ENCODE measurements at regions not wholly inside any gene's neighbourhood (a gene's known extent, or its start where the extent isn't known, plus 50 kb on each side); places are given as distances from the start of the nearest gene placed in this dataset.

DNA sequence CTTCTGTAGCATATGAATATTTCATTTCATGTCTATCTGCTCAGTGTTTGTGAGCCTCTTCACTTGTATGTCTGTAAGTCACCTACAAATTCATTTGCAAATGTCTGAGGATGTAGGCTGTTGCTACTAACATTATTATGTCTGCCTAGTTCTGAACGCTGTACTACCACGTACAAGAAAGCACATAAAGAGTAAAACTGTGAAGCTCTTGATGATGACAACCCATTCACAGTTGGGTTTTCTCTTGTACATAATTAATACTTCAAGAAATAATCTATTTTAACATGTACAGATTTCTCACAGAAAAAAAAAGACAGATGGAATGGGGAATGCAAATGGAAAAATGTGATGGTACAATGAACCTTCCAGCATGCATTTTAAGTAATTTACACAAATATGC, 64.3 kb upstream of the CPNE8 start:
- Histone ChIP-seq H3K4me1 (ENCODE audit: control insufficient read depth in 1 of 2, insufficient read depth in 2 of 2, low read length in 2 of 2) (no peaks in the 10 kb centered on the region), H3K9me3 (ENCODE audit: control insufficient read depth in 1 of 2, insufficient read depth in 1 of 2, low read depth in 1 of 2, low read length in 2 of 2) (no peaks in the 10 kb centered on the region), H3K27me3 (ENCODE audit: insufficient read depth, low read length) (no peaks in the 10 kb centered on the region), H3K27ac (ENCODE audit: low read depth, low read length) (no peak overlapping the region), H4K20me1 (ENCODE audit: insufficient read depth) (no peaks in the 10 kb centered on the region), H3K9me2 (ENCODE audit: insufficient read depth) (no peaks in the 10 kb centered on the region), H3K4me3 (replicated peaks in 1 of 2; ENCODE audit: low read depth in 1 of 2, low read length in 2 of 2) (no peak overlapping the region), H3K79me2 (ENCODE audit: insufficient read depth, low read length) (no peaks in the 10 kb centered on the region), H3K36me3 (ENCODE audit: control insufficient read depth in 1 of 2, insufficient read depth in 2 of 2, low read length in 2 of 2) (no peaks in the 10 kb centered on the region), H3K4me2 (ENCODE audit: low read length) (no peak overlapping the region), H2AFZ (ENCODE audit: low read depth, low read length, poor library complexity, severe bottlenecking) (no peak overlapping the region), H3K9ac (ENCODE audit: low read length) (no peak overlapping the region)
- intact Hi-C loops (cut with micrococcal nuclease) = loop anchor here (10.0 kb wide), 1 partner anchor 55 kb away; no protein-coding TSS in a partner anchor
- ChIA-PET RAD21 (ENCODE audit: low non-redundant PET in 1 of 2, low total read pairs in 2 of 2, uncharacterized antibody in 2 of 2, unreplicated experiment in 2 of 2) (no interaction called here), POLR2A (no interaction called here), CTCF (no interaction called here)
- DNase-seq (ENCODE audit: low read depth, low spot score) (no peak), ATAC-seq (no peak)
- TF ChIP-seq JUND (IDR thresholded peaks at IDR 0.05) (no peak), CBX3 (IDR thresholded peaks at IDR 0.05; ENCODE audit: low read depth) (no peak), ZNF274 (IDR thresholded peaks at IDR 0.05; ENCODE audit: low read depth, low read length) (no peak)
- TF ChIP-seq, protein P1, sequence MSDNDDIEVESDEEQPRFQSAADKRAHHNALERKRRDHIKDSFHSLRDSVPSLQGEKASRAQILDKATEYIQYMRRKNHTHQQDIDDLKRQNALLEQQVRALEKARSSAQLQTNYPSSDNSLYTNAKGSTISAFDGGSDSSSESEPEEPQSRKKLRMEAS (IDR thresholded peaks at IDR 0.05) = no peak
- TF ChIP-seq, protein P2, sequence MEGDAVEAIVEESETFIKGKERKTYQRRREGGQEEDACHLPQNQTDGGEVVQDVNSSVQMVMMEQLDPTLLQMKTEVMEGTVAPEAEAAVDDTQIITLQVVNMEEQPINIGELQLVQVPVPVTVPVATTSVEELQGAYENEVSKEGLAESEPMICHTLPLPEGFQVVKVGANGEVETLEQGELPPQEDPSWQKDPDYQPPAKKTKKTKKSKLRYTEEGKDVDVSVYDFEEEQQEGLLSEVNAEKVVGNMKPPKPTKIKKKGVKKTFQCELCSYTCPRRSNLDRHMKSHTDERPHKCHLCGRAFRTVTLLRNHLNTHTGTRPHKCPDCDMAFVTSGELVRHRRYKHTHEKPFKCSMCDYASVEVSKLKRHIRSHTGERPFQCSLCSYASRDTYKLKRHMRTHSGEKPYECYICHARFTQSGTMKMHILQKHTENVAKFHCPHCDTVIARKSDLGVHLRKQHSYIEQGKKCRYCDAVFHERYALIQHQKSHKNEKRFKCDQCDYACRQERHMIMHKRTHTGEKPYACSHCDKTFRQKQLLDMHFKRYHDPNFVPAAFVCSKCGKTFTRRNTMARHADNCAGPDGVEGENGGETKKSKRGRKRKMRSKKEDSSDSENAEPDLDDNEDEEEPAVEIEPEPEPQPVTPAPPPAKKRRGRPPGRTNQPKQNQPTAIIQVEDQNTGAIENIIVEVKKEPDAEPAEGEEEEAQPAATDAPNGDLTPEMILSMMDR (IDR thresholded peaks at IDR 0.05 in 2 of 3, conservative IDR thresholded peaks at IDR 0.05 in 1 of 3; ENCODE audit: borderline replicate concordance in 1 of 3, insufficient read depth in 1 of 3, low read depth in 2 of 3, low read length in 2 of 3) = no peak
- no TSS peak for BruUV-seq (replicated peaks)

DNA sequence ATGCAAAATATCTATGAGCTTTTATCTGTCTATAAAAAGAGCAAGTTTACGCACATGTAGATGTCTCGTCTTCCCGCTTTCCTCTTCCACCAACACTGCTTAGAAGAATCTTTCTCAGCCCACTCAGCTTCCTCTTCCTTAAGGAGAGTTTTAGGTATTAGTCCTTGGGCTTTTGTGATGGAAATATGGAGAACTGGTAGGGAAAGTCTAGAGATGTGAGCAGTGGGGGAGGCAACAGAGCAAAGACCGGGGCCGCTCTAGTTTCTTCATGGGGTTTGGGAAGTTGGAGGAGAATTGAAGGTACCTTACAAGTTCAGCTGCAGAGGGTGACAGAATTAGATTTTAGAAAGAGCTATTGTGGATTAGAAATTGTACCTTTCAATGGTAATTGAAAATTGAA, 56.3 kb upstream of the CPNE8 start:
- no peaks in the 10 kb centered on the region for H3K79me2 ChIP-seq (ENCODE audit: insufficient read depth, low read length)
- BruUV-seq (replicated peaks) = no TSS peak
- no peak overlapping the region for H3K9ac ChIP-seq (ENCODE audit: low read length)
- intact Hi-C loops (cut with micrococcal nuclease) = no loop called here
- no peak for DNase-seq (ENCODE audit: low read depth, low spot score)
- H3K27ac ChIP-seq (ENCODE audit: low read depth, low read length) = no peak overlapping the region
- H3K4me1 ChIP-seq (ENCODE audit: control insufficient read depth in 1 of 2, insufficient read depth in 2 of 2, low read length in 2 of 2) = no peaks in the 10 kb centered on the region
- H3K9me3 ChIP-seq (ENCODE audit: control insufficient read depth in 1 of 2, insufficient read depth in 1 of 2, low read depth in 1 of 2, low read length in 2 of 2) = no peaks in the 10 kb centered on the region
- no peak overlapping the region for H3K4me3 ChIP-seq (replicated peaks in 1 of 2; ENCODE audit: low read depth in 1 of 2, low read length in 2 of 2)
- POLR2A ChIA-PET = no interaction called here
- no peaks in the 10 kb centered on the region for H3K27me3 ChIP-seq (ENCODE audit: insufficient read depth, low read length)
- no peak for ATAC-seq
- no peaks in the 10 kb centered on the region for H4K20me1 ChIP-seq (ENCODE audit: insufficient read depth)
- no peaks in the 10 kb centered on the region for H3K9me2 ChIP-seq (ENCODE audit: insufficient read depth)
- TF ChIP-seq POLR2AphosphoS5 (IDR thresholded peaks at IDR 0.05; ENCODE audit: low read depth, low read length) (no peak), RAD21 (IDR thresholded peaks at IDR 0.05; ENCODE audit: low read depth) (no peak), SRF (IDR thresholded peaks at IDR 0.05; ENCODE audit: low read depth) (no peak)
- TF ChIP-seq, protein P3, sequence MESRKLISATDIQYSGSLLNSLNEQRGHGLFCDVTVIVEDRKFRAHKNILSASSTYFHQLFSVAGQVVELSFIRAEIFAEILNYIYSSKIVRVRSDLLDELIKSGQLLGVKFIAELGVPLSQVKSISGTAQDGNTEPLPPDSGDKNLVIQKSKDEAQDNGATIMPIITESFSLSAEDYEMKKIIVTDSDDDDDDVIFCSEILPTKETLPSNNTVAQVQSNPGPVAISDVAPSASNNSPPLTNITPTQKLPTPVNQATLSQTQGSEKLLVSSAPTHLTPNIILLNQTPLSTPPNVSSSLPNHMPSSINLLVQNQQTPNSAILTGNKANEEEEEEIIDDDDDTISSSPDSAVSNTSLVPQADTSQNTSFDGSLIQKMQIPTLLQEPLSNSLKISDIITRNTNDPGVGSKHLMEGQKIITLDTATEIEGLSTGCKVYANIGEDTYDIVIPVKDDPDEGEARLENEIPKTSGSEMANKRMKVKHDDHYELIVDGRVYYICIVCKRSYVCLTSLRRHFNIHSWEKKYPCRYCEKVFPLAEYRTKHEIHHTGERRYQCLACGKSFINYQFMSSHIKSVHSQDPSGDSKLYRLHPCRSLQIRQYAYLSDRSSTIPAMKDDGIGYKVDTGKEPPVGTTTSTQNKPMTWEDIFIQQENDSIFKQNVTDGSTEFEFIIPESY (IDR thresholded peaks at IDR 0.05; ENCODE audit: extremely low read depth, insufficient replicate concordance, low read length) = no peak
- TF ChIP-seq, protein P4, sequence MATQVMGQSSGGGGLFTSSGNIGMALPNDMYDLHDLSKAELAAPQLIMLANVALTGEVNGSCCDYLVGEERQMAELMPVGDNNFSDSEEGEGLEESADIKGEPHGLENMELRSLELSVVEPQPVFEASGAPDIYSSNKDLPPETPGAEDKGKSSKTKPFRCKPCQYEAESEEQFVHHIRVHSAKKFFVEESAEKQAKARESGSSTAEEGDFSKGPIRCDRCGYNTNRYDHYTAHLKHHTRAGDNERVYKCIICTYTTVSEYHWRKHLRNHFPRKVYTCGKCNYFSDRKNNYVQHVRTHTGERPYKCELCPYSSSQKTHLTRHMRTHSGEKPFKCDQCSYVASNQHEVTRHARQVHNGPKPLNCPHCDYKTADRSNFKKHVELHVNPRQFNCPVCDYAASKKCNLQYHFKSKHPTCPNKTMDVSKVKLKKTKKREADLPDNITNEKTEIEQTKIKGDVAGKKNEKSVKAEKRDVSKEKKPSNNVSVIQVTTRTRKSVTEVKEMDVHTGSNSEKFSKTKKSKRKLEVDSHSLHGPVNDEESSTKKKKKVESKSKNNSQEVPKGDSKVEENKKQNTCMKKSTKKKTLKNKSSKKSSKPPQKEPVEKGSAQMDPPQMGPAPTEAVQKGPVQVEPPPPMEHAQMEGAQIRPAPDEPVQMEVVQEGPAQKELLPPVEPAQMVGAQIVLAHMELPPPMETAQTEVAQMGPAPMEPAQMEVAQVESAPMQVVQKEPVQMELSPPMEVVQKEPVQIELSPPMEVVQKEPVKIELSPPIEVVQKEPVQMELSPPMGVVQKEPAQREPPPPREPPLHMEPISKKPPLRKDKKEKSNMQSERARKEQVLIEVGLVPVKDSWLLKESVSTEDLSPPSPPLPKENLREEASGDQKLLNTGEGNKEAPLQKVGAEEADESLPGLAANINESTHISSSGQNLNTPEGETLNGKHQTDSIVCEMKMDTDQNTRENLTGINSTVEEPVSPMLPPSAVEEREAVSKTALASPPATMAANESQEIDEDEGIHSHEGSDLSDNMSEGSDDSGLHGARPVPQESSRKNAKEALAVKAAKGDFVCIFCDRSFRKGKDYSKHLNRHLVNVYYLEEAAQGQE (IDR thresholded peaks at IDR 0.05; ENCODE audit: low read depth) = no peak
- H3K36me3 ChIP-seq (ENCODE audit: control insufficient read depth in 1 of 2, insufficient read depth in 2 of 2, low read length in 2 of 2) = no peaks in the 10 kb centered on the region
- no peak overlapping the region for H2AFZ ChIP-seq (ENCODE audit: low read depth, low read length, poor library complexity, severe bottlenecking)
- RAD21 ChIA-PET (ENCODE audit: low non-redundant PET in 1 of 2, low total read pairs in 2 of 2, uncharacterized antibody in 2 of 2, unreplicated experiment in 2 of 2) = no interaction called here
- no peak overlapping the region for H3K4me2 ChIP-seq (ENCODE audit: low read length)
- CTCF ChIA-PET = no interaction called here
